HG02884 (cell line): ENCODE measurements at regions not wholly inside any gene's neighbourhood (a gene's known extent, or its start where the extent isn't known, plus 50 kb on each side); places are given as distances from the start of the nearest gene placed in this dataset.
A peak's percentile ranks its signal among the peaks of the same experiment; 100 is the strongest.
"Not testable (repeated sequence)": the region's sequence is repeated elsewhere in the genome, so short reads cannot be mapped to it uniquely, and the experiment has no call there.

ENCODE experiments used
- ATAC-seq: cut with Tn5 transposase; IDR thresholded peaks from one replicate; pipeline ENCODE4 v1.9.1; 2021; ENCODE audit warnings: mild to moderate bottlenecking, moderate library complexity; ENCODE audit not compliant: unreplicated experiment

DNA sequence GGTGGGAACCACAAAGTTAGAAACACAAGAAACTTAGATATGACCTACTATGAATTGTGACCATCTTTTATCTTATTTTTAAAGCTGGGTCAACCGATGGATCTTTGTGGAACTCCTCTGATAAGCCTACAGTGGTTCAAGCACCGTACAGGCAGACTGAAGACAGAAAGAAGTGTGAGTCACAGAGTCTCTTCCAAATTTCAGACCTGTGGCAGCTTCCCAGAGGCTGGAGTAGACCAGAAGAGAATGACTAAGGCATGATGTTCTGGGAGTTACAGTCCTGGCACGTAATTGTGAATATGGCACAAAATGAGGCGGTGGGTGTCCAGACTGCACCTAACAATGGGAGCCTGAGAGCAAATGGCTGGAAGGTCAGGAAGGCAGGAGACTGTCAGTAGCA lies 70.0 kb downstream of the LMO4 start:
- no peak for ATAC-seq

DNA sequence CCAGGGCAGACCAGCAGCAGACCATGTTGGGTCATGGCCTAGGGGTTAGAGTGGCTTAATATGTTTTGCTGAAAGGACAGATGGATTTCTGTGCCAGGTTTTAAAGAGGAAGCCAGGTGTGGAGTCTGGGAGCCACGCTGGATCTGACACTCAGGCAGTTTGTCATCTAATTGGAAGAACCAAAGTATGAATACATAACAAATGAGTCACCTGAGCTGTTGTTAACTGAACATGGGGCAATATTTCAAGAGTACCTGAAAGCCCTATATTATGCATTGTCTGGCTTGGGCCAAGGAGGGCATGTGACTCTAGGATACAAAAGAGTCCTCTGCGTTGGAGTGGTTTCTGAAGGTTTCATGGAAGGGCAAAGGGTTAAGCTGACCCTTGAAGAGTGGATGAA lies 70.6 kb downstream of the LMO4 start:
- no peak for ATAC-seq

DNA sequence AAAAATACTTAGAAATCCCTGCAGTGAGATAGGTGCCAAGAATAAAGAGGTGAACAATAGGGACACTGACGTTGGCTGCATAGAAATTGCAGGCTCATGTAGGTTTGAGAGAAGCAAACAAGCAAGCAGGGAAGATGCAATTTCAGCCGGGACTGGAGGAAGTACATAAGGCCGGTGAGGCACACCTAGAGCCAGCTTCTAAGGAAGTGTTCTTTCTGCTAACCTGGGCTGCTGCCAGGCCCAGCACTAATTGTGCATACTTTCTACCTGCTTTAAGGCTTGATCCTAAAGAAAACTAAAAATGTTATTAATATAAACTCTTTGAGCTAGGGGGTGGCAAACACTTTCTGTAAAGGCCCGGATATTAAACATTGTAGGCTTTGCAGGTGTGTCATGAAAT lies 71.0 kb downstream of the LMO4 start:
- no peak for ATAC-seq

DNA sequence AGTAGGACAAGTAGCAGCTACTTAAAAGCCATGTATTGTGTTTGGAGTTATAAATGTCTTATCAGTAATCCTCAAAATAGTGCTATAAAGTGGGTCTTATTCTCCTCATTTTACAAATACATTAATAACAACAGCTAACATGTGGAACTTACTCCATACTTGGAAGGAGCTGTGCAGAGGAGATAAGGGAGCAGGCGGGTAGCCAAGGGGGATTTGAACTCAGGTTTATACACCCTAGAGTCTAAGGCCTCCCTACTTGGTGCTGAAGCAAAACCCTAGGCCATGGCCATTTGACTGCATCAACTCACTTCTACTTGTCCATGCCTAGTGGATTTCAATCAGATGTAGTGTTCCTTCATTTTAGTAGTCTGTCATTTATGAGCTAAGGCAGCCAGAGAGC lies 72.1 kb downstream of the LMO4 start:
- ATAC-seq: no peak

DNA sequence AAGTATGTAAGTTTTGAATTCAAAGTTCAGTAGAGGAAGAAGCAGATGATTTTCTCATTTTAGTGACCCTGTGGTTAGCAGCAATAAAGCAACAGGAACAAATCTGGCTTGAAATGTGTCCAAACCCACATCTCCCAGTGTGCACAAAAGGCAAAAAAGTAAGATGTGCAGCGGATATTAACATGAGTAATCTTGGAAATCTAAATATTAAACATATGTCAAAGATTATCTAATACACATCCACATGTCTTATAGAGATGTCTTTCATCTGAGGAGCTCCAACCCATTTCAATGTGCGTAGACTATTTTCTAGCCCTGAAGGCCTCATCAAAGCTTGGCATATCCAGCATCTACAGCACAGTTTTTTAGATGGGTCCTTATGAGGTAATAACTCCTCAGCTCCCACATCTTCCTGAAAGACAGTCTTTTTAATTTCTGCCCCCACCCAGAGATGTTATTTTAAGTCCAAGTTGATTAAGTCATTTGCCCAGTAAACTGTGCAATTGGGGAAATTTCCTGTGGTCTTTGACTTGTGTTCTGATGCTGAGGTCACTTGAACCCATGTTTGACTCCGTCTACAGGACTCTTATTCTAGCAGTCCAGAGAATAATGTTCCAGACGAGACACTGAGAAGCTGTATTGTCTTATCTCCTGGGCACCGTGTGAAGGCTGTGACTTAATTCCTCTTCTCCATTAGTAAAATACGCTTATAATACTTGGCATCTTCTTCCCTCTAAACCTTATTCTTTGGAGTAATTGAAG lies 73.7 kb downstream of the LMO4 start:
- ATAC-seq: no peak

DNA sequence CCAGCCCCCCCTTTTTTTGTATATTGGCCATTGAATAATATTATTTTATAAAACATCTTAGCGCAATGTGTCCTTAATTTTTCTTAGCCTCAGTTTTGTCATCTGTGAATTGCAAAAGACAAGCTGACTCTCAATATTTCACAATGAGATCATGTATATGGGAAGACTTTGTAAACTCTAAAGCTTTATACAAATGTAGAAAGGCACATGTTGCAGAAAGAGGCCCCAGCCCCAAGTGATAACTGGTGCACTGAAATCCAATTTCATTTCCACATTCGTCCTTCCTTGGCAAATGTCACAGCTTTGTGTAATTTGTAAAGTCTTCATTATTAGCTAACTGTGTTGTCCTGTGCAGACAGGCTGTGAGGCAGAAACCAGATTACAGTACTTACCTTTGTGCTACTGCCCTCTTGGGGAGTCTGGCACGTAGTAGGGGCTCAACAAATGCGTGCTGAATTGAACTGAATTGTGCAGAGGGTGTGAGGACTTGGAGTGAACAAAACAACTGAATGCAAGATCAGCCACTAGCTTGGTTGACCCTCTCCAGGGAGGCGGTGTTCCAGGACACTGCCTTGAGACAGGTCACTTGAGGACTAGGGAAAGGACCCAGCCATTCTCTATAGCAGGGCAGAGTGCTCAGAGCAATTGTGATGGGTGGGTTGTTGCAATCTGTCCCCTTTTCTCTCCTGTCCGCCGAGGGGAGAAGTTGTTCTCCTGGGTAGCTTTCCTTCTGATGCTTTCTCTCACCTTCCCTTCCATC lies 74.6 kb downstream of the LMO4 start:
- no peak for ATAC-seq

DNA sequence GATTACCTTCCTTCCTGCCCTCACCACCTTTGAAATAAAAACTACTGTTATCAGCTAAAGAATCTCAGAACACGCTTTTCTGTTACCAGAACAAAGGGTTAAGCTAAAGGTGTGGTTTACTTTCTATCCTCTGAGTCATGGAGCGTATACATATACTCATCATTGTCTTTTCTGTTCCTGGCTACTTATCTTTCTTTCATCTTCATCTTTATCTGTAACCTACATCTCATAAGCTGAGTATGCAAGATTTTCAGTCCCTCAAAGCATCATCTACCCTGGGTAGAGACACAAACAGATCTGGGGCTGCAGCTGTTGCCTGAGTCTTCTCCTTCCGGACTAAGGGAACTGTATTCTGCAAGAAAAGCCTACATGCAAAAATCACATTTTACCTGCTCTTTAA lies 75.6 kb downstream of the LMO4 start:
- ATAC-seq: no peak

DNA sequence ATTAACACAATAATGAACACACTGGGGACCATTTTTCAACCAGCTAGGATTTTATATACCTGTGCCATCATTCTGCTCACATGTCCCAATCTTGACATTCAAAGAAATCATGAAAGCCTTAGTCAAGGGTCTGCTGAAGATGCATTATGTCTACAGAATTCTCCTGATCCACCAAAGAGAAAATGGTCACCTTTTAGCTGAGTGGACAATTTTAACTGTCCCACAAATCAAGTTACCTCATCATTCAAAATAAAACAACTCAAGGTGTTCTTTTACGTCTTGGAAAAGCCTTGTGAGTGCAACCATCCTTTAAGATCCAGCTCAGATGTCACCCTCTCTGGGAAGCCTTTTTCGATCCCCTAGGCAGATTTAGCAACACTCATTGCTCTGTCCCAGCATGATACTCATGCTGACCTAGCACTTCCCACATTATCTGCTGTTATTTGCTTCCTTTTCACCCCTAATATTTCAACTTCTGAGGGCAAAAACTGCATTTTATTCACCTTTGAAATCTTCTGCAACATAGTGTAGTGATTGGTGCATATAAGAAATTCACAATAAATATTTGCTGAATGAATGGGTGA lies 80.1 kb downstream of the LMO4 start:
- ATAC-seq: no peak

DNA sequence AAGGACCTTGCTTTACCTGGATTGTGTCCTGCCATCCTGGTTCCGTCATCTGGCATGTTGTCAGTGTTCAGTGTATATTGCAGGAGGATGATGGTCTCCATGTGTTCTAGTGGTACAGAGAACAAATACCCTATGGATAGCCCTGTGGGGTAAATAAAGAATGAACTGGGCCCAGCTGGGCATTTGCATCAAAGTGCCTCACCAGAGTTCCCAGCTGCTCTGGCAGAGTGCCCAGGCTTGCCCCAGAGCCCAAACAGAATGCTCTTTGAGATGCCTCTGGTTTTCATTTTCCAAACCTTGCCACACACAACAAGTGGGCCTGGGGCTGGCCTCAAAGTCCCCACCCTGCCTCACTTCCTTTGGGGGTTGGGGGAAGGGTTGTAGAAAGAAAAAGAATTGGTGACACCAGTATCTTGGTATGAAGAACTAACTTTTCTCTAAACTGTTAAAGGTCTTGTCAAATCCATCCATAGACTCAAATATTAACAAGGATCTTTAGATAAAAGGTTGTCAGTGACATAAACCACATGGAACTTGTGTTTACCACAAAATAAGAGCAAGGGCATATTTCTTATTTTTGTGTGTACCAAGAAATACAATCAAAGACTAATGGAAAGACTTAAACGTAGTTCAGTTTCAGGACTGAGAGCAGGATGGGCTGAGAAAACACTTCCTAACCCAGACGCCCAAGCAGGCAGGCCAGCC lies 82.2 kb downstream of the LMO4 start:
- ATAC-seq: no peak

DNA sequence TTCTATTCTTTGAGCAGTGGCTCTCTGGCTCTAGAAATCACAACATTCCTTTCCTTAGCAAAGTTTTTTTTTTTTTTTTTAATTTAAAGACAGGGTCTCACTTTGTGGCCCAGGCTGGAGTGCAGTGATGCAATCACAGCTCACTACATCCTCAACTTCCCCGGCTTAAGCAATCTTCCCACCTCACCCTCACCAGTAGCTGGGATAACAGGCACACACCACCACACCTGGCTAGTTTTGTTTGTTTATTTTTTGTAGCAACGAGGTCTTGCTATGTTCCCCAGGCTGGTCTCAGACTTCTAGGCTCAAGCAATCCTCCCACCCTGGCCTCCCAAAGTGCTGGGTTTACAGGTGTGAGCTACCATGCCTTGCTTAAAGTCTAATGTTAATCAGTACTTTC lies 85.2 kb downstream of the LMO4 start:
- ATAC-seq: not testable (repeated sequence)

DNA sequence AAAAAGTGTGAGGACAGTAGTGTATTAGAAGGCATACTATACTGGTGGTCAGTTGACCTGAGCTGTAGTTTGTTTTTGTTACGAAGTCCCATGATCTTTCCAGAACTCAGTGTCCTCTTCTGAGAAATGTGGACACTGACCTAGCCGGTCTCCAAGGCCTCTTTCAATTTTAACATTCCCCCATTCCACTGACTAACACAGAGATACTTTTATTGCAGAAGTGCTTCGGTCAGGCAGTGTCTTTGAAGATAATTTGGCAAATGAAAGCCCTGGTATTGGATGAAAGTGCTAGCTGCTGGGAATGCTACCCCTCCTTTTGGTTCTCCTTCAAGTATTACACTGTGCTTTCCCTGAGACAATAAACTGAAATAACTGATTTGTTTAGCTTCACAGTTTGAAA lies 89.4 kb downstream of the LMO4 start:
- no peak for ATAC-seq

DNA sequence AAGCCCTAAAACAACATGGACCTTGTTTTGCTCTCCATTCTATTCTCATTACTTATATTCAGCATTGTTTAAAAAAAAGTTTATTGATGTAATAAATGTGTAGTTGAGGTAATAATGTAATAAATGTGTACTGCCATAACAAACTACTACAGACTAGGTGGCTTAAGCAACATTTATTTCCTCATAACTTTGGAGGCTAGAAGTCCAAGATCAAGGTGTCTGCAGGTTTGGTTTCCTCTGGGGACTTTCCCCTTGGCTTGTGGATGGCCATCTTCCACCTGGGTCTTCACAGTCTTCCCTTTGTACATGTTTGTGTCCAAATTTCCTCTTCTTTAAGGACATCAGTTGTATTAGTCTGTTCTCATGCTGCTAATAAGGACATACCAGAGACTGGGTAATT lies 93.1 kb downstream of the LMO4 start:
- no peak for ATAC-seq

DNA sequence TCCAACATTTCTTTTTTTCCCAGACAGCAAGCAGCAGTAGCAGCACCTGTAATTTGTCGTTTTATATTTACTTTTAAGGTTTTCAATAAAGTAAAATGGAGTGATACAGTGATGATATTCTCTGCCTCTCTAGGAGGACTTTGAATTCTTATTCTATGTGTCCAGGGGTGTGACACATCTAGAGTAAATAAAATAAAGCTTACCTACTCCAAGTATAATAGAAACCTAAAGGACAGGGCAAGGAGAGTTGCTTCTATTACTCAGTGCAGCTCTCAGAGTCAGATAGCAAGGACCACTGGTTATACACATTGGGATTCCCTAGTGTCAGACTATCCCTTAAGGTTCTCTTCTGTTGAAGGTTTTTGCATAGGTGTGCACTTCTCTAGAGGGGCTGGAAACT lies 95.9 kb downstream of the LMO4 start:
- ATAC-seq: no peak

DNA sequence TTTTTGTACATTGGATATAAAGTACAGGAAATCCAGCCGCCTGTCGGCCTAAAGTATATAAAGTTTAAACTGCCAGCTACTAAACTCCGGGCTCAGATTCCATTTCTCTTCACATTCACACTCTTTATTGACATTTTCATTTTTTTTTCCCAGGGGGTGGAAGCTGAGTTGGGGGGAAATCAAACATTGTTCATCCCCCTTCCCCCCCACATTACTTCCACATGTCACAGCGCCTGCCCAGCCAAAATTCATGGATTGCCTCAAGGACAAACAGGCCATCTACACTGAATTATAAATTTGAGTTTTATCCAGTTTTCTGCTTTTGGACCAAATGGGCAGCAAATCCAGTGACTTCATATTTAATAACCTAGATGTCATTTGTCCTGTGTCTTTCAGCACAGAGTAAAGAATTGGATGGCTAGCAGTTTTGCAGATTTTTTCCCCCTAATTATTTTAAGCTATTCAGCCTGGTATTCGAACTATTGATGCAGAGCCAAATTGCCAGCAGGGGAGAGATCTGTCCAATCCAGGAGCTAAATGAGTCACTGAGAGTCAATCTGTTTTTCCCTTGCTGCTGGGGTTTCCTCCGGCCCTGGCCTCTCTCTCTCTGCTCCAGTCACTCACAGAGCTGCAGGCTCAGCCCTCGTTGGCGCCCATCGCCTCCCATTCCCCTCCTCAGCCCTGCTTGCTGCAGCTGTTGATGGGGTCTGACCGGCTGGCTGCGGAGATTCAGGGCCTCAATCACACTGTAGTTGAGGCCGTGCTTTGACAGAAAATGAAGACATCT lies 98.0 kb downstream of the LMO4 start:
- no peak for ATAC-seq

DNA sequence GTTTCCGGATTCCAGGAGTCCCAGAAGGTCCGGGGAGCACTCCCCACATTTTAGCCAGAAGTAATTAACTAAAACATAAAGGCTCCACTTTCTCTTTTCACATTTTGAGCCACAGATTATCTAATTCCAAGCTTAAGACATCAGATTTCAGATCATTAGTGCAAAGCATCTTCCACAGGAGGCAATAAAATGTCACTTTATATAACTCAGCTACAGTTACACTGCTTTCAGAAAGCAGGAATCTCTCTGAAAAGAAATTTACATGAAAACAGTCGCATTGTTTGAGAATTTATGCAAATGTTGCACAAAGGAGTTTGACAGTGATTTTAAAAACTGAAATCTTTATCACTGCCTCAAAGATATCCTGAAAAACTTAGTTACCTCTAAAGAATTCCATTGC lies 99.7 kb downstream of the LMO4 start:
- ATAC-seq: no peak

DNA sequence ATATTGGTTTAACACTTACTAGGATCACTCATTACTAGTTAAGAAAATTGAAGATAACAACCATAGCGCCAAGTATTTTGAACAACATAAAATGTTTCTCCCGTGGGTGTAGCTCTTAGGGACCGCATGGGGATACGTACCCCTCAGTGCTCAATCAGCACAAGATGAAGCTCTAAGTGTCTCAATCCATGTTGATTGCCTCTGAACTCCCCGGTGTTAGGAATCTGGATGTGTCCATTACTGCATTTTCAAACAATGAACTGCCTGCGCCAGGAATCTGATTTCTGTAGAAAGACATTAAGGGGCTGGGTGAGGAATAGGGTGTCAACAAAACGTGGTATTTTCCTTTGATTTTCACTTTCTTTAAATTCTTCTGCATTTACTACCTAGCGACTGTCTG lies 100.2 kb downstream of the LMO4 start:
- no peak for ATAC-seq

DNA sequence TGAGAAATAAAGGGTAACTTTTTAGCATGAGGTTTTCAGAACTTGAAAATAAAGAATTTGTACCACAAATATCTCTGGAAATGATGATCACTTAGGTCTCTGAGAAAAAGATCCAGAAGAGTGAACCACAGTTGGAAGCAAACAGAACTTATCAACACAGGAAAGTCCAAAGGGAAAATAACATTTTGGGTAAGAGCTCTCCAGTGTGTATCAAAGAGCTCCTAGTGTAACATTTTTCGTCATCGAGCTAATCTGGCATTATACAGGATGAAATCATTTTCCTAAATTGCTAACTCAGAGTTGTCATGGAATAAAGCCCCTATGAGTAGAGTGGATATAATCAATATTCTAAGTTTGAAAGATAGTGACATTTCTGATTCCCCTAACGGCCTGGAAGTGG lies 104.0 kb downstream of the LMO4 start:
- ATAC-seq: no peak

DNA sequence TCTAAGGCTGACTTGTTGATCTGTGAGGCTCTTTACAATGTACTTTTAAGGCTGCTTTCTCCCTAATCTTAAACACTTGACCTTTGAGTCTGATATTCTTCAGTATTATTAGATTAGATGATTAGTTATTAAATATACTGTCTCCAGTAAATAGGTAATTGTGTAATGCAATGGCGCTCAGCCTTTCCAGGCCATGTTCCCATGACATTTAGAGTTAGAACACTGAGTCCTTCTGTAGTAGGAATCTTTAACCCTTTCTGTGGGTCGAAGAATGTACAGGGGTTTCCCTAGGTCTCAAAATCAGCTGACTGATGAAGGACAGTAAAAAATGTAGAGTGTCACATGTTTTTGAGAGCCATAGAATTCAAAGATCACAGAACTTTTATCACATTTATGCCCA lies 104.4 kb downstream of the LMO4 start:
- ATAC-seq: not testable (repeated sequence)

DNA sequence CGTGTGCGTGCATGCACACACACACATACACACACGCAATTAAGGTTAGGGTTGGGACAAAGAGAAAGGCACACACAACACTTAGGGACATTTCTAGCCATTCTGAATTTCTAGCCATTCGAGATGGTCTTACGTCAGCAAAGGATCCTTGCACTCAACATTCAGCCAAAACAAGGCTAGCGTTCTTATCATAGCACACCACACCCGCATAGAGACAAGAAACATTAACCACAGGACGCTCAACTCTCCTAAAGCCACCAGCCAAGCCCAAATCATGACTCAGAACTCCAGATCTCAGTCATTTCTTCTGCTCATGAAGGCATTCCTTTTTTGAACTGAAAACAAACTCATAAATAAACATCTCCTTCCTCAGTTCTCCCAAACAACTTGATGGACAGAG lies 106.8 kb downstream of the LMO4 start:
- ATAC-seq: peak; percentile 50

DNA sequence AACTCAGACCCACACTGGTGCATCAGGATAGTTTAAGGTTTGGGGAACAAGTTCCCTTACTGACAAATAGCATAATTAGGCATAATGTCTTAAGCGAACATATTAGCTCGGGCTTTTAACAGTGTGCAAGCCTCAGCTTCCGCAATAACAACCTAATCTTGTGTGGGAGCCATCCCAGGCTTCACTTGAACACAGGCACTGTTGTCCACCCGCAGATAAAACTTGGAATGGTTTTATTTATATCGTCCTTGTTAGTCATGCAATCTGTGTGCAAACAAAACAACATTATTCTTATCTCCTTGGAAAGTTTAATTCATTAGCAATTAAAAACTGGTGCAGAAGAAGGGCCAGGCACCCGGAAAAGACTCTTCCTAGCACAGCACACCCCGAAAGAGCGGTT lies 107.4 kb downstream of the LMO4 start:
- not testable (repeated sequence) for ATAC-seq

DNA sequence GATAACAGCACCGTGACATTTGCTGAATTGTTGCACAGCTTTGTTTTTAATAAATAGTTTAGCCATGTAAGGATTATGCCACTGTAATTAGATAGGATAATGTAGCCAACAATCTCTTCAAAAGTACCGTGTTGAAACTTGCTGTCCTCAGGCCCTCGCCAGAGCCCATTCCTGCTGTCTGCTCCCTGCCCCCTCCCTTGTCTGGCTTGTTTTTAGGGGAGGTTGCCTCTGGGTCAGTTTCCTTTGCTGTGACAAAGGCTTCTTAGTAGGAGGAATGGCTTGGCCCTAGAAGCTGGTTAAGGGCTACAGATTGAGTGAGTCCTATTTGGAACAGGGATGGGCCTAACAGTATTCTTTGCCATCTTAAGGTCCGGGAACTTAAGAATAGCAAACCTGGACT lies 107.9 kb downstream of the LMO4 start:
- no peak for ATAC-seq
